ENCODE measurements at regions not wholly inside any gene's neighbourhood (a gene's known extent, or its start where the extent isn't known, plus 50 kb on each side); places are given as distances from the start of the nearest gene placed in this dataset.
"Not testable (repeated sequence)": the region's sequence is repeated elsewhere in the genome, so short reads cannot be mapped to it uniquely, and the experiment has no call there.

DNA sequence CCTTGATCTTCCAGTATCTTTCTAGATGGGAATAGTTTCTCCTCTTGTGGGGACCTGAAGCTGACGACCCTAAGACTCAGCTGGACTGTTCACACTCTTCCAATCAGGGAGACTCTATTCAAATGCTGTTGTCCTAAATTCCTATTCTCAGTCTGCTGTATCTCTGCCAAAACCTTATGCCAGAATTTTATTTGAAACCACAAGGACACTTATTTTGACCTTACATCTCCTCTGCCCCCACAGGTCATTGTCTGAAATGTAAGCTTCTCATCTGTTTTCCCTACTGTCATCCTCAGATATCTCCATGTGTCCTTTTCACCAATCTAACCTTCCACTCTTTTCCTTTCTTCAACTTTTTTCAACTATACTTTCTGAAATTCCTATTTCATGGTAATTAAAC is 289.5 kb upstream of the SGK1 start:
- DNase-seq (ENCODE audit: low read depth) = no peak

DNA sequence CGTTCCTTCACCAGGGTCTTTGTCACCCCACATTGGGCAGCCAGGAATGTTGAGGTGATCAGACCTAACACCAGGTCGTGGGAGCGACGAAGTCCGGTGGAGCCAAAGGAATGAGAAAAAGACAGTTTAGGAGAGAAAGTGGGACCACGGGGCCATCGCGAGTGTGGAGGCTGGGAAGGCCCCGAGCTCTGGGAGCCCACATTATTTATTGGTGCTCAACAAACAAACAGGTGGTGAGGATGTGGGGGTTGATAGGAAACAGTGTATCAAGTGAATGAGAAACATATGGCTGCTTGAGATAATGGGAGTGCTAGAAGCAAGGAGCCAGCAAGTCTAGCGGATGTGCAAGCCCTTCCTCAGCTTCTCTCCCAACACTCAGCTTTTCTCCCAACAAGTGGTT is 287.1 kb upstream of the SGK1 start:
- DNase-seq (ENCODE audit: low read depth) = no peak

DNA sequence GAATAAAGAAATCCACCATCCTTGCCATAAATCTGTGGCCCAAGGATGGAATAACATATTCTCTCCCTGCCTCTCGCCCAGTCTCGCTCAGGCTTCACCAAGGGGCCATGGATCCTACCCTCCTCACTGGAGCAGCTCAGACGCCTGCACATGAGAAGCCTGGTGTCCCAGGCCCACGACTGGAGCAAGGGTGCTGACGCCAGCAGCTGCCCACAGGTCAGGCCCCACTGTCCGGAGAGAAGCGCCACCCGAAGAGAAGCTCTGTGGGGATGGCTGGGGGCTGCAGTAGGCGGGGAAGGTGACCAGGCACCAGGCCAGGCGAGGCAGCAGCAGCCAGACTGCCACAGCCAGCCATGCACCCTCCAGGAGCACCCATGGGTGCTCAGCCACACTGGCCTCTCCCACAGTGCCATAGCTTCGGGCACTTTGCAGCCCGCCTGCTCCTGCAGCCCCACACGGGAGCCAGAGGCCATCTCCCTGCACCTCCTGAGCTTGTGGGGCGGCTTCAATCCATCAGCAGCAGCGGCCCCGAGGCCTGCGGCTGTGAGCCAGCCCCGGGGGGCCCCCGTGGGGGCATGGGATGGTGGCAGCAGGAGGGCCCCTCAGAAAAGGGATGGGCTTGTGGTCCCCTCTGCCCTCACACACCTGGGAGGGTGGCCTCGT is 286.2 kb upstream of the SGK1 start:
- DNase-seq (ENCODE audit: low read depth) = no peak

DNA sequence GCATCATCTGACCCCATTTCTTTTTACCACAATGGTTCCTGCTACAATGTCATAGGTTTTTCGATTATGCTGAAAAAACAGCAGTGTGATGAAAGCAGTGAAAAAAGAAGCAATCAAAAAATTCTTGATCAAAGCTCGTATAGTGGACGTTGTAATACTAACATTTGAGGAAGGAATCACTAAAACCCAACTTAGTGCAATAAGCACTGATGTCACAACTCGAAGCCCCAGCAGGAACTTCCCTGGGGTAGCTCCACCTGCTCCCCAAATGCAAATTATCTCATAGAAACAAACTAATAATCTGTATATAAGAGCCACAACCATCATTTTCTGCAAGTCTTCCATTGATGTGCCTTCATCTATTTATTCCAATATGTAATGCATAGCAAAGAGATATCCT is 285.6 kb upstream of the SGK1 start:
- DNase-seq (ENCODE audit: low read depth) = no peak

DNA sequence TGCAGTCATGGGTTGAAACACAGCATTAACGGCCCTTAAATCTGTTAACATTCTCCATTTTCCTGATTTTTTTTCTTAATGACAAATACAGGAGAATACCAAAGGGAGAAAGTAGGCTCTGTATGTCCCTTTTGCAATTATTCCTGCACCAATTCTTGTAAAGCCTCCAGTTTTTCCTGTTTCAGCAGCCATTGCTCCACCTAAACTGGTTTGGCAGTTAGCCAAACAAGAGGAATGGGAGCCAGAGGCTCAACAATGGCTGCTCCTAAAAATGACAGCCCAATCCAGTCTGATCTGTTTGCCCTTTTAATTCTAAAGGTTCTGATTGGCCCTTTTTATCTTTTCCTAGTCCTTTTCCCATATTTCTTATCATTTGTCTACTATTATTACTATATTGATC is 284.2 kb upstream of the SGK1 start:
- DNase-seq (ENCODE audit: low read depth) = no peak

DNA sequence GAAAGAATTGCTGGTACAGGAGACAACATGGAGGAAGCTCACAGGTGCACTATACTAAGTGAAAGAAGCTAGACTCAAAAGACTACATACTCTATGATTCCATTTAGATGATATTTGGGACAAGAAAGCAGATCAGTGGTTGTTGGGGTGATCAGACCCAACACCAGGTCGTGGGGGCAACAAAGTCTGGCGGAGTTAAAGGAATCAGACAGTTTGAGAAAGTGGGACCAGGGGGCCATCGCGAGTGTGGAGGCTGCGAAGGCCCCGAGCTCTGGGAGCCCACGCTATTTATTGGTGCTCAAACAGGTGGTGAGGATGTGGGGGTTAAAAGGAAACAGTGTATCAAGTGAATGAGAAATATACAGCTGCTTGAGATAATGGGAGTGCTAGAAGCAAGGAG is 282.8 kb upstream of the SGK1 start:
- no peak for DNase-seq (ENCODE audit: low read depth)

DNA sequence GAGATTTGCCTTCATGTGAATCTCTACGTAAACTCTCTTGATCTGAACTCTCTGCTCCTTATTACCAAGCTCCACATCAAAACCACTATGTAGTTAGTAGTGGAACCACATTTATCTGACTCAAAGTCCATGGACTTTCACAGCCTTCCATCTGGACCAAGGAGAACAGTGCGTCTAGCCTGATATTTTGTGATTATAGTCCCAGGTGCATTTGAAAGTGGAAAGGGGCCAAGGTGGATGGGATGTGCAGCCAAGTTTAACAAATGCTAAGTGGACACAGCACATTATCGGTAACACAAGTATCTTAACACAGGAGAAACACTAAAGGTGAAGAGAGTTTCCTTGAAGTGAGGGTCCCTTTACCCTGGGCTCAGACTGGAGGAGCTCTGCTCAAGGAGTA is 281.2 kb upstream of the SGK1 start:
- DNase-seq (ENCODE audit: low read depth) = no peak

DNA sequence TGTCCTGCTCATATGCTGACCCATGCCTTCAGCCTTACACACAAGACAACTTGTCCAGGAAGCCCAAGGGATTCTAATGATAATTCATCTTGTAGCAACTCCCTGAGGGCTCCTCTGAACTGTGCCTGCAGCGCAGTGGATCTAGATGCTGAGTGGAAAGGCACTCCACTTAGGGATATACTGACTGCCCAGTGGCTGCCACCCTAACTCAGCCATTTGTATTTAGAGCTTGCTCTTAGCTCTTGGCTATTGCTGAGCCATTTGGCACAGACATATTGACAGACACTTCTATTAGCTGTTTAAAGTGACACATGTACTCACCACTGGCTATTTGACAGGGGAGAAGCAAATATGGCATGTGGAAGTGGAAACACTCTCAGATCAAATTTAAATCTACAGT is 278.3 kb upstream of the SGK1 start:
- no peak for DNase-seq (ENCODE audit: low read depth)

DNA sequence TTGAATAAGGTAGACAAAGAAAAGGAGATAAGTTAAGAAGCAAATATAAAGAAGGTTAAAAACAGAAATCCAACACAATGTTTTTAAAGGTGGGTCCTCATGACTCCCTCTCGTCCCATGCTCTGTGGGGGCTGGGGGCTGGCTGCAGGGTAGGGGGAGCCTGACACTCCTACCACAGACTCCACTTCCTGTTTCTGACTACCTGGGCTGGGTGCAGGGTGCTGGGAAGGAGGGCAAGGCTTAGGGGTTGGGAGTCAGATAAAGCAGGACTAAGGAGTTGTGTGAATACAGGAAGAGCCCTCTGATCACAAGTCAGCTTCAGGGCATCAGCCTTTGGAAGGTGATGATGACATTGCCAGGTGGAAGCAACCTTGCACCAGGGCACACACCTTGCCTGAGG is 277.0 kb upstream of the SGK1 start:
- DNase-seq (ENCODE audit: low read depth) = no peak

DNA sequence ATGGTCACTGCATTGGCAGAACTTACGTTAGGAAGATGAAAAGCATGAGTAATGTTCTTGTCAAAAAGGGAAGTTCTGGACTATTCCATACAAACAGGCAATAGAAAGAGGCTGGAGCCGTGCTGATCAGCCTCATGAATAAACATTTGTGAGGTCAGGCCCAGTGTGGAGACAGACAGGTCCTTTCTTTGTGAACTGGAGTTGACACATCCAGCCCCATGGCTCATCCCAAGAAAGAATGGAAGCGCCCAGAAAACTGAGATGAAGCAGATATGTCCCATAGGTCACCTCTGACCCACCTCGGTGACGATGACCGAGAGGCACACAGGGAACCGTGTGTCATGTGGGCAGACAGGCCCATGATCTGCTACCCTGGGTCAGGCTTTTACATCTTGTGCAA is 276.0 kb upstream of the SGK1 start:
- no peak for DNase-seq (ENCODE audit: low read depth)

DNA sequence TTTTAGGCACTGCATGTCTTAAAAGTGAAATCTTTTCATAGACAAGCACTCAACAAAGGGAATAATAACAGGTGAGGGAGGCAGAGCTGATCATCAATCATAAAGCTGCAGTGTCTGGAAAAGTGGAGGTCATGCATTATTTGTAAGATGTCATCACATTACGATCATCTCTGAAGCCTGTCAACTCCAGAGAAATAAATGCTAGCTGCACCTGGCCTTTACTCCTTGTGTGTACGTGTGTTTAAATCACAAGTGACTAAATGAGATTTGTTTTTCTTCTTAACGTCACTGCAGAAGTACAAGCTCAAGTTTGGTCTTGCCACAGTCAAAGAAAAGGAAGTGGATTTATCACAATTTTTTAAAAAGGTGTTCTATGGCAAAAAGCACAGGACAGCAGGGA is 275.5 kb upstream of the SGK1 start:
- DNase-seq (ENCODE audit: low read depth) = no peak

DNA sequence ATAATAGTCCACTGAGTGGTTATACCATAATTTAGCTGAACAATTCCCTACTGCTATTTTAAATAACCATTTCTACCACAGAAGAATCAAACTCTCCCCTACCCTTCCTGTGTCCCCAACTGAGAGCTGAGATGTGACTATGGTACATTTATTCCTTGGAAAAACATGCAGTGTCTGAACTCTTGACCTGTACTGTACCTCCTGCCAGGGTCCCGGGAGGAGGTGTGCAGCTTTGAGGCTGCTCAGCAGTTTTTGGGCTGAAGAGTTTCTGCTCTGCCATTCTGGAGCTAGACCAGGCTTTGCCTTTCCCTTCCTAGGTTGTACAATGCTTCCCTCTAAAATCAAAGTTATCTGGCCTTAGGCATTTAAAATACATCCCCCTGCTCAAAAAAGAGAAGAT is 275.1 kb upstream of the SGK1 start:
- no peak for DNase-seq (ENCODE audit: low read depth)

DNA sequence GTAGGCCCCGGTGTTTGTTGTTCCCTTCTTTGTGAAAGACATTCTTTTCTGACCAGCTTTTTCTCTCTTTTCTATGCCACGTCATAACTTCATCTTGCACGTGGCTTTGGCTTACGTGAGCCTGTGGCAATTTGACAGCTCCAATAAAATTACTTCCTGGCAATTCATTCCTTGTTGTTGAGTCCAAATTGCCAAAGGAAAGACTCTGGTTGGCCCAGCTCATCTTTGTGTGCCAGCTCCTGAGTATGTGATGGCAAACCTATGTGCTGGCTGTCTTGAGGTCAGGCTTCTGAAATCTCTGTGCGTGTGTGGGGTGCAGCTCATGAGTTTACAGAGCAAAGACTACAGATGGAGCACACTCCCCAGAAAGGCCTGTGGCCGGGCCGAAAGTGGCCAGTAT is 272.5 kb upstream of the SGK1 start:
- DNase-seq (ENCODE audit: low read depth) = no peak

DNA sequence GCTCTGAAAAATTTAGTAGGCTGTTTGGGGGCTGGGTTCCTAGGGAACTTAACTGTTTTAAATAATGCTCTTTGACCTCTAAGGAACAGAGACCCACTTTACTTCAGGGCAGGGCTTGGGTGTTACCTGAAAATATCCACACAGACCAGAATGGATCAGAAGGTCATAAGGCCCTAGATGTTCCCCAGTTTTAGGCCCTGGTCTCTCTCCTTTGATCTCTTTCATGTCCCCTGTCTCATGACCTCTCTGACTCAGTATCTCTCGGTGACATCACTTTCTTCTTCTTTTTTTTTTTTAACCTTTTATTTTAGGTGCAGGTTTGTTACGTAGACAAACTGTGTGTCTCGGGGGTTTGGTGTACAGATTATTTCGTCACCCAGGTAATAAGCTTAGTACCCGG is 272.1 kb upstream of the SGK1 start:
- DNase-seq (ENCODE audit: low read depth) = no peak

DNA sequence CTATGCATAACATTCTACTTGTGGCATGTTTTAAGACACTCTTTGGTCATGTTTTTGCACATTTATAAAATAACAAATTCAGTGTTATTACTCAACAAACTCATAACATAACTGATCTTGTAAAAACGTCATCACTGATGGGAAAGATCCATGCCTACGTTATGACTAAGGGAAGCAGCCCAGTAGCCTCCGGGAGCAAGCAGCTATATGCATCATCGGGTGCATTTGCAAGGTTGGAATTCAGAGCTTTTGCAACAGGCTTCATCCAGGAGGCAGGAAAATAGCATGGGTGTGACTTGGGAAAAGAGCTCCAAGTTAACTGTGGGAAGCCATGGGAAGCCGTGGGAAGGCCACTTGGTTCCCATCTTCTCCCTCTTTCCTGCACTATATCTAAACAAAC is 271.6 kb upstream of the SGK1 start:
- no peak for DNase-seq (ENCODE audit: low read depth)

DNA sequence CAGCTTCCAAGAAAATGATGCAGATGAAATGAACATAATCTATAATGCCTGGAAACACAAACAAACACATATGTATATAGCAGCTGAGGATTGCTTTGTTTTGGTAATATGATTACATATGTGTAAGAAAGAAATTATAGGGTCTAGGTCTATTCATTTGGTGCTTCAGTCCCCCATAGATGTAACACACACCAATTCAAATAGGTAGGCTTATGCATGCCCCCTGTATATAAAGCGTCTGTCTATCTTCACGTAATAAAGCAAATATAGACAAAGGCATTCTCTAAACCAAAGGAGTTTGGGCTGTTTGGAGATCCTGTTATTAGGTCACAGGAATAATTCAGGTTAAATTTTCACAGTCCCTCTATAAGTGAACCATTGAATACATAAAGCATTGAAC is 270.4 kb upstream of the SGK1 start:
- no peak for DNase-seq (ENCODE audit: low read depth)

DNA sequence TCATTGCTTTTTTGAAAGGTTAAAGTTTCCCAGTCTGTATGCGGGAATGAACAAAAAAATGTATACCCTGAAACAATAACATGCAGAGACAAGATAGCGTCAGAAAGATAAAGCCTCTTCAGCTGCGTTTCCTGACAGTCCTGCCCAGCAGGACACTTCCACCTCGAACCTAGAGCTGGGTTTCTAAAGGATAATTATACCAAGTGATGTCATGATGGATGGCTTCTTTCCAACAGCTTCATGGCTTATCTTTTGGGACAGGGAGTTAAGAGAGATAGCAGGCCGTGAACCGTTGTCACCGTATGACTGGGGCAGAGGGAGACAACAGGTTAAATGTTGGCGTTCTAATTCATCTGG is 267.6 kb upstream of the SGK1 start:
- DNase-seq (ENCODE audit: low read depth) = no peak

DNA sequence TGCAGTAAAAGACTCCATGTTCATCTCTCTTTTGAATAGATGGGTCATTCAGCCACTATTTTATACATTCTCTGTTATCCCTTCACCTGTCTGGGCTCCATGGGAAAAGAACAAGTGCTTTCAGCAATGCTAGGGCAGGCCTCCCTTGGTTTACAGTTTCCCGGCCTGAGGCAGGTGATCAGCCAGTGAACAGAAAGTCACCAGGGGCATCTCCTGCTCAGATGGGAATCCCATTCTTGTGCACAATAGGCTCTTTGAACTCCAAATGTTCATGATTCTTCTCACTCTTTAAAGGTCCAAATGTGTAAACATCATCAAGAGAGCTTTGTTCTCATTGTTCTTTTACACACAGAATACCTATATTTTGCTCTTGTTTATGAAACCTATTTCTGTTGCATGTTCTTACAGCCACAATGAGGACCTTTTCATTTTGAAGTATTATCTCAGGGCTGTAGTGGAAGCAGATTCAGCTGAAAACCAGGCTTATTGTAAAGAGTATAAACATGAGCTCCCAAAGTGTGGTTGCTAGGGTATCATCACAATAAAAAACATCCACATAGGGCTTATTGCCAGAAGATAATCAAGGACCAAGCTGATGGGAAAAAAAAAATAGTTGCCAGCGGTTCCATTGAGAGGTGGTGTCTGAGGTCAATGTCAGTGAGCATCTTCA is 267.1 kb upstream of the SGK1 start:
- DNase-seq (ENCODE audit: low read depth) = no peak

DNA sequence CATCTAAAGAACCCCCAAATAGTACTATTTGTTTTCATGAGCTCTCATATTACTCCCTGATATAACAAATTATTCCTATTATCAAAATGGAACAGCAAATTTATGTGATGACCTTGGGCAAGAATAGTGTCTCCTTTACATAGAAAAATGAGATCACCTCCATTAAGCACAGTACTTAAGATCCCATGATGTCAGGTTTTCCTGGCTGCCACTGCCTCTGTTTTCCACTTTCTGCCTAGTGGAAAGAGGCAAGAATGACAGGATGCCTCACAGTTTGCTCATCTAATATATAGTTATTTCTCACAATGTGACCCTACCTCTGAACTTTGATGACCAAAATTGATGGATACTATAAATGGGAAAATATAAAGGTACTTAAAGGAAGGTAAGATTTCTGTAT is 260.1 kb upstream of the SGK1 start:
- no peak for DNase-seq (ENCODE audit: low read depth)

DNA sequence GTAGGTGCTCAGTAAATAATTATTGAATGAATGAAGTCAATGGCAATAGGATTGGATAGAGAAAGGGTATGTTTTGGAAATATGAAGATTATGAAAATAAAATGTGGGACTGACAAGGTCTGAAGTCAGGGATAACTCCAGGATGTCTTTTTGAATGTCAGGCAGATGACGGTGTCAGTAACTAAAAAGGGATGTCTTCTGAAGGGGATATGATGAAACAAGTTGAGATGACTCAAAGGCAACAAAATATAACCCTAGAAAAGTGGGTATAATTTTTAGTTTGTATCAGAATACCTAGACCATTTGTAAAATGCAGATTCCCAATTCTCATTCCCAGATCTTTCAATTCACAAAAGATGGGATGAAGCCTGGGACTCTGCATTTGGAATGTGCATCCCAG is 257.3 kb upstream of the SGK1 start:
- no peak for DNase-seq (ENCODE audit: low read depth)

DNA sequence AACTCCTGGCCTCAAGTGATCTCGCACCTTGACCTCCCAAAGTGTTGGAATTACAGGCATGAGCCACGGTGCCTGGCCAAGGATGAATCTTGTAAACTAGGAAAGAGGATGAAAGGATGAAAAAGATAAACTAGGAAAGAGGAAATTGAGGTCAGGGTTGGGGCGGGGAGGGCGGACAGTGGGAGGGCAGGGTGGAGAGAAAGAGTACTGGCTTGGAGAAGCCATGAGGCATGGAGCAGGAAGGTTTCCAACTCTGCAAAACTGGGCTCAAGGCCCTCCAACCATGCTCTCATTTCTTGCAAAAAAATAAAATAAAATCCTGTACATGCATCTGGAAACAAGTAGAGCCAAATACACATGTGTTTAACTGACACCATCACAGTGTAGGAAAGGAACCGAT is 256.6 kb upstream of the SGK1 start:
- no peak for DNase-seq (ENCODE audit: low read depth)

DNA sequence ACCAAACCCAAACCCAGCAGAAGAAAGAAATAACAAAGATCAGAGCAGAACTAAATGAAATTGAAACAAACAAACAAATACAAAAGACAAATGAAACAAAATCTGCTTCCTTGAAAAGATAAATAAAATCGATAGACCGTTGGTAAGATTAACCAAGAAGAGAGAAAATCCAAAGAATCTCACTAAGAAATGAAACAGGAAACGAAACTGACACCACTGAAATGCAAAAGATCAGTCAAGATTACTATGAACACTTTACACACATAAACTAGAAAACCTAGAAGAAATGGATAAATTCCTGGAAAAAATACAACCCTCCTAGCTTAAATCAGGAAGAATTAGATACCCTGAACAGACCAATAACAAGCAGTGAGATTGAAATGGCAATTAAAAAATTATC is 252.1 kb upstream of the SGK1 start:
- DNase-seq (ENCODE audit: low read depth) = not testable (repeated sequence)

DNA sequence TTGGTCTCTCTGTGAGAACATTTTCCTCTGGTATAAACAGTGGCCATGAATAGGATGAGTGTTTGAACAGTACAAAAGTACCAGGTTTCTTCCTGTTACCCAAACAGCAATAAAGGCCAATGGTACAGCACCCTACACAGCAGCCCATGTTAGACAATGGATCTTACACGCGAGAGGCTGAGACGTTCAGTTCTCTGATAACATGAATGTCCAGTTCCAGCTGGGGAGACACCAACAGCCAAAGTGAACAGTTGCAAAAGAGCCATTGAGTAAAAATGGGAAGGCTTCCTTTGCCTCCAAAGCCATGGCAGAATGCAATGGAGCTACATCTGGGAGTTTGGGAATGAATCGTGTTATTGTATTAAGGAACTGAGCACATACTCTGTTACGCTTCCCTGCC is 246.8 kb upstream of the SGK1 start:
- no peak for DNase-seq (ENCODE audit: low read depth)

DNA sequence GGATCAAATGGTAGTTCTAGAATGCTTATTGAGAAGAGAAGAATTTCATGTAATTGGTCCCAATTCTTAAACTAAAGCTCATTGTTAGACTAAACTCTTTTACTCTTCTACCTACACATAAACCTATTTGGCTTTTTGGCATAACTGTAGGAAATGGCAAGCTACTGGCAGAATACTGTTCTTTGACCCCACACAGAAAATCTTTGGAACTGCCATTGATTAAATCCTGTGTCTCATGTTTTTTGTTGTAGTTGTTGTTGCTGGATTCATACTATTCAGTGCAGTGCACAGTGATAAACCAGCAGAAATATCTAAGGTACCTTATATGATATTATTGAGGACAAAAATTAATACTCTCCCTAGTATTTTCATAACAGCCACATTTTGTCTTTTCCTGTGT is 242.1 kb upstream of the SGK1 start:
- no peak for DNase-seq (ENCODE audit: low read depth)

DNA sequence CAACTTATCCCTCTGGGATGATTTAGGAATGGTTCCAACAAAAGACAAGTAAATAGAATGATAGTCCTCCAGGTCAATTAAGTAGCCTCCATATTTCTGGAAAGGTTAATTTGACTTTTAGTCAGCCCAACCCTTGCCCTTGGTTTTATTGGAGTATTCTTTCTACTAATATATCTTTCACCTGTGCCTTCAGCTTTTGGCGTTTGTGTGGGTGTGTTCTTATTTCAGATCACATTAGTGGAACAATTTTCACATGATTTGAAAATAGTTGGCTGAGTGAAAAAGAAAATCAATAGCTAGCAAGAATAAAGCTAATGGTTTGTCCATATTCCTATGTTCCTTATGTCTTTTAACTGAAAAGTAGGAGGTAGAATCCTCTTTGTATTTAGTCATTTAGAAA is 239.6 kb upstream of the SGK1 start:
- no peak for DNase-seq (ENCODE audit: low read depth)
